ENCODE measurements at regions not wholly inside any gene's neighbourhood (a gene's known extent, or its start where the extent isn't known, plus 50 kb on each side); places are given as distances from the start of the nearest gene placed in this dataset.

- Histone ChIP-seq H3K9me3 (no peaks in the 10 kb centered on the region), H3K27ac (no peak overlapping the region), H3K27me3 (no peaks in the 10 kb centered on the region), H3K36me3 (no peaks in the 10 kb centered on the region), H3K4me3 (no peak overlapping the region), H3K4me1 (no peaks in the 10 kb centered on the region)
- DNase-seq (no peak), ATAC-seq (ENCODE audit: low FRiP score in 2 of 2) (peak in 1 of 2 donors; percentile 14)
- TF ChIP-seq CTCF (IDR thresholded peaks at IDR 0.05) (no peak), EP300 (IDR thresholded peaks at IDR 0.05) (no peak), POLR2A (IDR thresholded peaks at IDR 0.05) (no peak), POLR2AphosphoS5 (IDR thresholded peaks at IDR 0.05) (no peak)
- WGBS, 2 donors, result 87 to 90% methylated on average over 14 of the region's 14 CpGs
Measured at GRCh38 chr7:69448071-69448470, 150.2 kb upstream of the AUTS2 start.

- no peak for DNase-seq
- WGBS, 2 donors, result 89 to 93% methylated on average over 5 of the region's 5 CpGs
- H3K4me3 ChIP-seq, result no peak overlapping the region
- no peak for ATAC-seq (ENCODE audit: low FRiP score in 2 of 2)
- no peaks in the 10 kb centered on the region for H3K9me3 ChIP-seq
- H3K4me1 ChIP-seq, result no peaks in the 10 kb centered on the region
- TF ChIP-seq CTCF (IDR thresholded peaks at IDR 0.05), result no peak
- TF ChIP-seq POLR2A (IDR thresholded peaks at IDR 0.05), result no peak
- no peak for TF ChIP-seq EP300 (IDR thresholded peaks at IDR 0.05)
- TF ChIP-seq POLR2AphosphoS5 (IDR thresholded peaks at IDR 0.05), result no peak
- H3K27ac ChIP-seq, result no peak overlapping the region
- no peaks in the 10 kb centered on the region for H3K36me3 ChIP-seq
- H3K27me3 ChIP-seq, result no peaks in the 10 kb centered on the region
Measured at GRCh38 chr7:69450456-69450855, 147.8 kb upstream of the AUTS2 start.

GRCh38 chr7:69451715-69452114 is 146.6 kb upstream of the AUTS2 start:
- Histone ChIP-seq H3K36me3 (no peaks in the 10 kb centered on the region), H3K9me3 (no peaks in the 10 kb centered on the region), H3K4me3 (no peak overlapping the region), H3K27ac (no peak overlapping the region), H3K4me1 (no peaks in the 10 kb centered on the region), H3K27me3 (no peaks in the 10 kb centered on the region)
- DNase-seq (no peak), ATAC-seq (ENCODE audit: low FRiP score in 2 of 2) (no peak)
- 96 to 97% methylated on average over 2 of the region's 2 CpGs for WGBS, 2 donors
- TF ChIP-seq POLR2AphosphoS5 (IDR thresholded peaks at IDR 0.05) (no peak), CTCF (IDR thresholded peaks at IDR 0.05) (no peak), EP300 (IDR thresholded peaks at IDR 0.05) (no peak), POLR2A (IDR thresholded peaks at IDR 0.05) (no peak)

GRCh38 chr7:69452797-69453196 is 145.5 kb upstream of the AUTS2 start:
- Histone ChIP-seq H3K9me3 (no peaks in the 10 kb centered on the region), H3K36me3 (no peaks in the 10 kb centered on the region), H3K27ac (no peak overlapping the region), H3K27me3 (no peaks in the 10 kb centered on the region), H3K4me1 (peaks cover 0 to 7% (median 0%) of the 10 kb centered on the region in 4 donors), H3K4me3 (no peak overlapping the region)
- ATAC-seq (ENCODE audit: low FRiP score in 2 of 2), result no peak
- DNase-seq, result no peak
- WGBS, 2 donors, result 97 to 98% methylated on average over 2 of the region's 2 CpGs
- TF ChIP-seq POLR2A (IDR thresholded peaks at IDR 0.05) (no peak), CTCF (IDR thresholded peaks at IDR 0.05) (no peak), POLR2AphosphoS5 (IDR thresholded peaks at IDR 0.05) (no peak), EP300 (IDR thresholded peaks at IDR 0.05) (no peak)
